HG02763 (cell line): ENCODE measurements at regions not wholly inside any gene's neighbourhood (a gene's known extent, or its start where the extent isn't known, plus 50 kb on each side); places are given as distances from the start of the nearest gene placed in this dataset.
"Not testable (repeated sequence)": the region's sequence is repeated elsewhere in the genome, so short reads cannot be mapped to it uniquely, and the experiment has no call there.

ENCODE experiments used
- ATAC-seq: cut with Tn5 transposase; IDR thresholded peaks from one replicate; pipeline ENCODE4 v1.9.1; 2021; ENCODE audit warnings: mild to moderate bottlenecking, moderate library complexity; ENCODE audit not compliant: unreplicated experiment

DNA sequence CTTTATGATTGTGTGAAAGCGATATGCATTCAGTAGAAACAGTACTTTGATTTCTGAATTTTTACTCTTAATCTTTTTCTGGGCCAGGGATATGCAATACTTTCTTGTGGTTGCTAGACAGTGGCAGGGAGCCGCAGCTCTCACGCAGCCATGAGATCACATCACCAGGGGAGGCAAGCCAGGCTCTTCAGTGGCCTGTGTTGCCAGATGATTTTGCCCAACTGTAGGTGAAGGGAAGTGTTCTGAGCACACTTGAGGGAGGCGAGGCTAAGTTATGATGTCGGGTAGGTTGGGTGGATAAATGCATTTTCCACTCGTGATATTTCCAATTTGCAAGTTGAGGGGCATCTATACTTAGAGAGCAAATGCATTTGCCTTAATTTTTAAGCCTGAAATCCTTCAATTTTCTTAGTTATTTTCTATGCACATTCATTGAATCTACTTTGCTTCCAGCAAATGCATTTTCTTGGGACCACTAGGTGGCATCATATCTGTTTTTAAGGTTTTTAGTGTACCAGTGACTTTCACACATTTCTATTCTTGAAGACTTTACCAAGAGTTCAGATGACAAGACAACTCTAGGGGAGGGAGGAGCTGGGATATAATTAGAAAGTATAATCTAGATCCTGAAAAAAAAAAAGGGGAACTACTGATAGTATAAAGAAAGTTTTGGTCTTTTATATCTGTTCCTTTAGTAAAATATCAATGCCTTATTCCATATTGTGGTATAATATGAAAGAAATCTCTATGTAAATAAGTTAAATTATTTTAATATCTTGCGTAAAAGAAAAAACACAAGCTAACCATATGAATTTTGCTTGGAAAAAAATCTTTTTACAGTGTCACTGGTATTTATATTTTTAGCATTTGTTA is 643.3 kb downstream of the SOCS6 start:
- ATAC-seq = no peak

DNA sequence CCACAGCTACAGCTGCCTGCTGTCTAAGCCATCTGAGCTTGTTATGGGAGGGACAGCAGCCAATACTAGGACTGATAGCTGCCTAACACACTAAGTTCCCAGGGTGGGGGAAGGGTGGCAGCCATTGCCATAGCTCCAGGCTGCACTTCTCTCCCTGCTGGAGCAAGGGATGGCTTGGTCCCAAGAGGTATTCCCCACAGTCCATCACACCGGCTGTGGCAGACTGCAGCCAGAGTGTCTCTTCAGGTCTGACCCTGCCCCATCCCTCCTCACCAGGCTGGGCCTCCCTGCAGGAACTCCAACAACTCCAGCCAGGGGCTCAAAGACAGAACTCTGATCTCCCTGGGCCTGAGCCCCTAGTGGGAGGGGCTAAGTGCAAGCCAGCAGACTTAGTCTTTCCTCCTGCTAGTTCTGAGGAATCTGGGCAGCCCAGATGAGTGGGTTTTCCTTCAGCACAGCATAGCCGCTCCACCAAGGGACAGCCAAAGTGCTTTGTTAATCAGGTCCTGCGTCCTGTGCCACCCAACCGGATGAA is 632.1 kb downstream of the SOCS6 start:
- ATAC-seq = no peak

DNA sequence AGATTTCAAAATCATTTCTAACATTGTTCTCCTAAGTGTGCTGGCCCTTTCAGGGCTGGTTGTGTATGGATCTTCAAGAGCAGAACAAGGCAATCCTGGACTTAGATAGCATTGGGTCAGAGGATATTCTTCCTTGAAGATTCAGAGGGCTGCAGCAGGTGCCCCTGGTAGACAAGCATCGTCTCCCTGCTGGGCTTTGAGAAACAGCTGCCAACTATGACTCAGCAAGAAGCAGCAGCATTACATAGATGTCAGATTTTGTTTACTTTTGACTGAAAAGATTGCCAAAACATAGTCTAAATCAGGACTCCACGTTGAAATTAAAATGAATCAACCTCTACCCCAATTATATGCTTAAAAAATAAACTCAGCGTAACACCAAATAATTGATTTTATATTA is 618.8 kb downstream of the SOCS6 start:
- no peak for ATAC-seq

DNA sequence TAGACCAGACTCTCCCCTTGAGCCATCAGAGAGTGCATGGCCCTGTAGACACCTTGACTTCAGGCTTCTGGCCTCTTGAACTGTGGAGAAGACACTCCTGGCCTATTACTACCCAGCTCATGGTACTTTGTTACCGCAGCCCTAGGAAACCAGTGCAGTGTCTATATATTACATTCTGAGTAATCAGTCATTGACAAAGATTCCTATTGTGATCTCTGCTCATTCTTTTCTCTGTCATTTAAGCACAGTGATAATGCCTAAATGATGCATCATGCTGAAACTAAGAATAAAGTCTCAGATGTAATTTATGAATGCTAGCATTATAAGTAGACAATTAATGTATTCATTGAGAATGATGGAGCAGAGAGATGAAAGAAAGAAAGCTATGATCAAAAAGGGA is 603.5 kb downstream of the SOCS6 start:
- no peak for ATAC-seq

DNA sequence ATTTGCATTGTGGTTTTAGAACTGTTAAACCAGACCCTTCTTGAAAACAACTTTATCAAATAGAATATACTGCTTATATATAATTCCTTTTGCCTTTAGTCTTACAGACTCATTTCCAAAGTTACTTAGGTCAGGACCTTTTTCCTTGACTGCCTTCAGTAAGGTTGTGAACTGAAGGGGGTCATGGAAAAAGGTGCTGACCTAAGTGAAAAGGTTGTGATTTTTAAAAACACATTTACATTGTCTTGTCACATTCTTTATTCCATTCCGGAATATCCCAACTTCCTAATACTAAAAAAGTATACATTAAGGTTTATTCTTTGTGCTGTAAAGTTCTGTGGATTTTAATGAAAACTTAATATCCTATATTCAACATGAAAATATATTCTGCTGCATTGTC is 581.4 kb downstream of the SOCS6 start:
- ATAC-seq = no peak

DNA sequence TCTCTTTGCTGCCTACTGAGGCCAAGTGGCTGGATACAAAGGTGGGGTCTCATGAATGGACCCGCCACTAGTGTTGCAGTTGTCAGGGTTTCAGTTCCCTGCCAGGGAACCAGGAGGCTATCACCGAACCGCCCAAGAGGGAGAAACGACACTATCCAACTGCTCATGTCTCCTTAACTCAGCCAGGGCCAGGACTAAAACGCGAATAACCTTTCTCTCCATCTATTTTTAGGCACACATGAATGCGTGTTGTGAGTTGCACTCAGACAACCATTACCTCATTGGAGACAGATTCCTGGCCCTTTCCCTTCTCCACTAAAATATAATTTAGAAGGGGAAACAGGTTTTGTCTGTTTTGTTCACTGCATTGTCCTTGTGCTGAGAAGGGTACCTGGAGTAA is 559.5 kb downstream of the SOCS6 start:
- no peak for ATAC-seq

DNA sequence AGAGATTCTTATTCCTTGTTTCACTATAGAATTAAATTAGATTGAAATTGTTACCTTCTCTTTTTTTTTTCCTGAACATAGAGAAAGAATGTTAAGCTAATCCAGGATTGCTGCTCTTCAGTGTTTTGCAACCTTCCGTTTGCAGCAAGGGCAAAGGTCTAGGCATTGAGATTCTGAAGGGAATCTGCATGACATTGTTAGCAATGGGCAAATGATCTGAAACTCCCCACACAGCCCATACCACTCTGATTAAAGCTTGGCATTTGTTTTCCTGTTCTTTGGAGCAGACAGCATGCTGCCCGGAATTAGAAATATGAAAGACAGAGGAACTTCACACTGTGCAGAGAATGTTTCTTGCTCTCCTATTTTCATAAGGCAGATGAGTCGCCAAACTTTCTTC is 551.8 kb downstream of the SOCS6 start:
- ATAC-seq = no peak

DNA sequence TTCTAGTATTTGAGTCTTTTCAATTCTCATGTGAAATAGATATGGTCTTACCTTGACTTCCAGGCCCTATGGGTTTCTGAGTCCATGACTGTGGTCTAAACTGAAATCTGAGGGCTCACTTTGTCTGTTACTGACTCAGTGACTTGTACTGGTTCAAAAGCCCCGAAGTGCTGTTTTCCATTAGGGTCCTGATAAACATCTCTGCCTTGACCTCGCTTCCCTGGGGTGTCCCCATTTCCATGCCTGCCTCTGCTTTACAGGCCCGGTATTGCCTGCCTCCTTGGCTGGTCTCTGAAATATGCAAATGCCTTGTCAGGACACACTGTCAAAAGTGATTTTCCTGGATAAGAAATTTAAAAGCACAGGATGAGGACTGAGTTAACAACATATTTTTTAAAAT is 538.8 kb downstream of the SOCS6 start:
- no peak for ATAC-seq

DNA sequence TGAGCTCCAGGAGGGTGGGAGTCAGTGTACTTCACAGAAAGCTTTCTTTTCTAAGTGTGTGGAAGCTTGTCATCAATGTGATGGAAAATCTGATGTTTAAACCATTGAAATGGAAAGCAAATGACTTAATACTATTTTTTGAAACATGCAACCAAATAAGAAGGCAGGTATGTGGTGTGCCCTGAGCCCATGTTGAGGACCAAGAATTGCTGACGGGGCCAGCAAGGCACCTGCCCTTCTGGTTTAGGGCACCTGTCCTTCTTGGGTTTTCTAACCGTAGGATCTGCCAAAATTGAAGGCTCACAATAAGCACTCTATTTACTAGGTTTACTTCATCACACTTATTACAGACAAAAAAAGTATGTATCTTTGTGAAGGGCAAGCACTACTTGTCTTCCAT is 537.7 kb downstream of the SOCS6 start:
- no peak for ATAC-seq

DNA sequence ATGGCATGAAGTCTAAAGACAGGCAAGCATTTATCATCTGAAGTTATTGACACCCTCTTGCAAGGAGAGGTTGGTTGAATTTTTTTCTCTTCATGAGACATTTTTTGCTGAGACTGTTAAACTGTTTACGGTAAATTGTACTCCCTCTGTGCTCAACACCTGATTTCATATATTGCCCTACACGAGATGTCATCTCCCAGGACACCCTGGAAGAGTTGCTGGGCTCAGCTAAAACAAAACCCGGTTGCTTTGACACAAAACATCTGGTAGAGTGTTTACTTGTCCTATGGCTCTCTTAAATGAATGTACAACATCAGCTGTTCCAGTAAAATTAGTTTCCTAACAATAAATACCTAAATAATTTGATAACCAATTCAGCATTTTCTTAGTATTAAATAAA is 533.8 kb downstream of the SOCS6 start:
- ATAC-seq = no peak

DNA sequence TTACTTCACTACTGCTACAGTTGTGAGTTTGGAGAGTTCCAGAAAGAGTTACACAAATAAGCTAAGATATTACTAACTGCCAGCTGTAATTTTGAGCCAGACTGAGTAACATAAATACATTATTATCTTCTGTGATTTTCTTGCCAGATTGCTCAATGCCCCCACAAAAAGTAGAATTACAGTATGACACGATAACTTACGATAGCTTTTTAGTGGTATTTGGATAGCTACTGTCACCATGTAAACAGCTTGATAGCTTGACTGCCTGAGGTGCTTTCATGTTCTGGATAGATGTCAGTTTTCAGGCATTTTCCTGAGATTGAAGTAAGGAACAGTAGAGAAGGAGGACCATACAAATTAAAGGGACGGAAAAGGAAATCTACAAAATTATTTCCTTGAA is 533.3 kb downstream of the SOCS6 start:
- ATAC-seq = no peak

DNA sequence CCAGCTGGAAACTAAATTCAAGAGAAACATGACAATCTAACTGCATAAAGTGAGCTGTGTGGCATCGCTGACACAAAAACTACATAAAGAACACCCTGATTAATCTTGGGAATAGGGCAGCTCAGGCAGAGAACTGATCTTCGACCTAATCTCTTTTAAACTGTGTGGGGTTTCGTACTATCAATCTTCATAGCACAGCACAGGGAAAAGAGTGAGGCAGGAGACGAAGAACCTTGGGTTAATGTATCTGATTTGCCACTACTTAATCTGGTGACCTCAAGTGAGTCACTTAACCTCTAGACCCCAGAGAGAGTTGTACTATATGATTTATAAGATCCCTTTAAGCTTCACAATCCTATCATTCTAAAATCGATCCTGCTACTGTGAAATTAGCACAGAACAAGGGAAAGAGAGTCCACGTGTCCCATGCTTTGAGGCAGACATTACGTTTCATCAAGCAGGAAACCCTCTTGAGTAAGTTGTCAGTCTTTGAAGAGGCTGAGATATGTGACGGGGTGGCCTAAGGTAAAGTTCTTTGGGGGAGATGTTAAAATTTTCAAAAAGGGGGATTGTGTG is 519.7 kb downstream of the SOCS6 start:
- no peak for ATAC-seq

DNA sequence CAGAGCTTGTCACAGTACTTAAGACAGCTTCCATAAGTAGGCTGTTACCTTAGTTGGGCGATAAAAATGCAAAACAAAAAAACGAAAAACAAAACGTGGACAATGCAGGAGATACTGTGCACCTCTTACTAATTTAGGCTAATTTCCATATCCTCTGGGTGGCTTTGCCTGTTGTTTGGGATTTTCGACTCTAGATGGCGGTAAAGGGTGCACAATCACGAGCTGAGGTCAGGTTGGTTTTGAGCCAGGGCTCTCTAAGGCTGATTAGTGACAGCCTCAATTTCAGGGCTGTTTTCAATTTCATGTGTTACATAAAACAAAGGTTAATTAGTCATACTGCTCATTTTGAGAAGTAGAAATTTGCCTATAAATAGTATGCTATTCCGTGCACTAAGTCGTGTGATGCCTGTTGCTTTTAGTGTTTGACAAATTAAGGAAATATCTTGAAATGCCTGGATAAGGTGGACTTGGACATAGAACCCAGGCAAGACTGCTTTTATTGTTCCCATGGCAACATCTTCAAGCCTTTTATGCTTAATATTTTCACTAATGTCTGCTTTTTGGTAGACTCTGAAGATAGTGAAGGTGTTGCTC is 493.1 kb downstream of the SOCS6 start:
- peak; percentile 91 for ATAC-seq

DNA sequence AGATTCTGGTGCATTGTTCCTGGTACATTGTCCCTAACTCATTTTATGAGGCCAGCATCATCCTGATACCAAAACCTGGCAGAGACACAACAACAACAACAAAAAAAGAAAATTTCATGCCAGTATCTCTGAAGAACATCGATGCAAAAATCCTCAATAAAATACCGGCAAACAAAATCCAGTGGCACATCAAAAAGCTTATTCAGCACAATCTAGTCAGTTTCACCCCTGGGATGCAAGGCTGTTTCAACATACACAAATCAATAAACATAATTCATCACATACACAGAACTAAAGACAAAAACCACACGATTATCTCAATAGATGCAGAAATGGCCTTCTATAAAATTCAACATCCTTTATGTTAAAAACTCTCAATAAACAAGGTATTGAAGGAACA is 477.4 kb downstream of the SOCS6 start:
- not testable (repeated sequence) for ATAC-seq

DNA sequence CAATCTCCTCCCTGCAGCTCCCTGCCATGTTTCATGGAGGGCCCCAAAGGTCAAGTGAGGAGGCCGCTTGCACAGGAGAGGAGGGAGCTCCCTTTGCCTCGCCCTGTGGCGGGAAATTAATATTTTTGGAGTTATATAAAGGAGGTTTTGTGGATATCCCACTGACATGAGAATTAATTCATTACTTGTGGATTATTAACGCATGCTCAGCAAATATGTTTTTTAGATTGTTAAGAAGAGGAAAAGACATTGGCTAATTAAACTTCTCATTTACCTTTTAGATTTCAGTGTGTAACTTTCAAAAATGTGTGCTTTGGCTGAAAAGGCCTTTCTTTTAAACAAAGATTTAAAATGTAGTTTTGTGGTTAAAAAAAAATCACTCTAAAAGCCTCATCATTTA is 474.0 kb downstream of the SOCS6 start:
- no peak for ATAC-seq

DNA sequence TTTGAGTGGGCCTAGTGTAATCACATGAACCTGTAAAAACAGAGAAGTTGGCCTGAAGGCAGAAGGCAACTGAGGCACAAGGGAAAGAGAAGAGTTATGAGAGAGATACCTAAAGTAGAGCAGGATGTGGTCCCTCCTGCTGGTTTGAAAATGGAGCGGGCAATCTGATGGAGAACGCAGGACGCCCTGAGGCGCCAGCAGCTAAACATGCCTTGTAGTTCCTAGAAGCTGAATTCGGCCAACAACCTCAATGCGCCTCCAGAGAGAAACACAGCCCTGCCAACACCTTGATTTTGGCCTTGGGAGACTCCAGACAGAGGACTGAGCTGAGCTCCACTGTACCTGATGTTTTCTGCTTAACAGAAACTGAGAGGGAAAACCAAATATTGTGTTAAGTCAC is 469.9 kb downstream of the SOCS6 start:
- no peak for ATAC-seq

DNA sequence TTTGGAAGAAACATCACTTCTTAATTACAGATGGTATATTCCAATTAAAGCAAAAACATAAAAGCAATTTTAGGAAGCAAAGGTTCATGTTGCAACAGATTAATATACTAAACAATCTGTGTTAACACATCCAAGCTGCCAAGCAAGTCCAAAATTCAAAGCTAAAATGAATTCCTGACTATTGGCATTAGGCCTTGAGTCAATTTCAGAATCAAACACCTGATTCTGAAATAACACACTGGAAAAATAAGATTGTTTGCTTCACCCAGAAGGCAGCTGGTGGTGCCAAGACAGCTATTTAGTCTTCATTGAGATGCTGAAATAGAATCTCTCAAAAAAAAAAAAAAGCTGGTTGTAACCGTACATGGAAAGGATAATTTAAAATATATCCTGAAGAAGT is 465.6 kb downstream of the SOCS6 start:
- ATAC-seq = no peak

DNA sequence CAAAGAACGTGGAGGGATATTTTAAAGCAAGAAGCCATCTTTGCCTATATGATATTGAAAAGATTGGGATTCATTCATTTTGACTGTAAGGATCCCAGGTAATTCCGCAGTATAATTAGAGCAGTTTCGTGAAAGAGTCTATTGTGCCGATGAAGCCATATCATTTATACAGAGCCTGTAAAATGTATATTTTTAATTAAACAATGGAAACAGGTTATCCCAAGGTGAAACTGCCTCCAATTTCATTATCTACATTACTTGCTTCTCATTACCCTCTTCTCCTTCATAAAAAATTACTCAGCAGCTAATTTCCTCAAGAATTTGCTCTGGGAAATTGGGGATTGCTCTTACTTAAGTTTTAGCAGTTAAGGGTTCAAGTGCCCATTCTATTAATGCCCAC is 444.1 kb downstream of the SOCS6 start:
- no peak for ATAC-seq

DNA sequence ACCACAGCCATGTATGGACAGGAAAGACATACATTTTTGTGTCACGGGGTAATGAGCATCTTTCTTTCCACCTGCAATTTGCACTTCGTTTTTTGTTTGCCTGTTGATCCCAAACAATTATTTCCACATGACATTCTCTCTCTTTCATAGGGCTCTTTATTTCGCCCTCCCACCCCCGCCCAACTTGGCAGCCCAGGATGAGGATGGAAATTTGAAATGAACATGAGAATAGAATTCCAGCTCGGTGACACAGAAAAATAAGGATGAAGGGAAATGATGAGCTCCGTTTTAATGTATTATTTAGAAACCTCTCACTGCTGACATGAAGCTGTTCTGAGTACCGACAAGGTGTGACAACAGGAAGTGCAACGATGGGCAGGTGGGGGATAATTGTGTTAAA is 443.3 kb downstream of the SOCS6 start:
- no peak for ATAC-seq

DNA sequence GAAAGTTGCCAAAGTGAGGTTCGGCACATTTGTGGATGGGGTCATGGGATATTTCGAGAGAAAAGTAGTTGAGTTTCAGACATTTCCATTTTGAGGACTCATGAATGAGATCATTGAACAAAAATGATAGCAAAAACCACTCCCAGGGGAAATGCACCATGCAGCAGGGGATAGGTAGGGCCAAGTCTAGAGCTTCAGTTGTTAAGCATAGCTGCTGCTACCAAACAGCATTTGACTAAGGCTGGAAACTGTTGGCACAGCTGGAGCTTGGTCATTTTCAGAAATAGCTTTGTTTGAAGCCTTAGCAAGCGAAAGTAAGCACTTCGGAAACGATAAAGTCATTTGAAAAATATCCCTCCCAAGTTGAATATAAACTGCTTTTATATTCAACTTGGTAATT is 431.8 kb downstream of the SOCS6 start:
- ATAC-seq = no peak

DNA sequence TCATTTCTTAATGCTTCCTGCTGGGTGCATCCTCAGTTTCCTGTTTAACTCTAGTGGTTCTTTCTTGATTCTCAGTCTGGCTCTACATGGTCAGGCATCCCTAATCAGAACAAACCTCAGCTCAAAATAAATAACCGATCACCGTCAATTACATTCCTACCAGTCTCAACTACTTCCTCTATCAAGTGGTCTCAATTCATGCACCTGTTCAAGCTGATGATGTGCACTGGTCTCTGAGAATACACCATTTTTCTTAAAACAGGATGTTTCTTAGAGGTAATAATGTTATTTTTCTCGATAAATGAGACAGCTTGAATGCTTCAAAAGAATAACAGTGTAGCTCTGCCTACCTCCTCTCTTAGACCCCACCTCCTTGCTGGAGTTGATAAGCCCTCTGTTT is 420.9 kb downstream of the SOCS6 start:
- no peak for ATAC-seq

DNA sequence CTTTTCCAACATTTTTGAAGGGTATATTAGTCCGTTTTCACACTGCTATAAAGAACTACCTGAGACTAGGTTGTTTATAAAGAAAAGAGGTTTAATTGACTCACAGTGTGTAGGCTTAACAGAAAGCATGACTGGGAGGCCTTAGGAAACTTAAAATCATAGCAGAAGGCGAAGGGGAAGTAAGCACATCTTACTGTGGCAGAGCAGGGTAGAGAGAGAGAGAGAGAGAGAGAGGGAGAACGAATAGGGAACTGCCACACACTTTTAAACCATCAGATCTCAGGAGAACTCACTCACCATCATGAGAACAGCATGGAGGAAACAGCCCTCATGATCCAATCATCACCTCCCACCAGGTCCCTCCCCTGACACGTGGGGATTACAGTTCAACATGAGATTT is 420.3 kb downstream of the SOCS6 start:
- ATAC-seq = no peak
